ENCODE measurements at regions not wholly inside any gene's neighbourhood (a gene's known extent, or its start where the extent isn't known, plus 50 kb on each side); places are given as distances from the start of the nearest gene placed in this dataset.

- Histone ChIP-seq H3K27ac (no peak overlapping the region), H3K9me3 (peaks cover 0 to 24% (median 2%) of the 10 kb centered on the region in 3 donors), H3K4me3 (no peak overlapping the region), H3K27me3 (peaks cover 0 to 17% (median 0%) of the 10 kb centered on the region in 4 donors), H3K4me1 (no peaks in the 10 kb centered on the region), H3K36me3 (no peaks in the 10 kb centered on the region)
- DNase-seq, result no peak
- intact Hi-C loops (cut with DNase I), result no loop called here
- no peak for TF ChIP-seq CTCF (IDR thresholded peaks at IDR 0.05)
- no peak for TF ChIP-seq POLR2A (IDR thresholded peaks at IDR 0.05)
- 64 to 92% methylated on average over 1 of the region's 1 CpG for WGBS, 2 donors
Measured at GRCh38 chr2:11040992-11041391, 114.3 kb upstream of the SLC66A3 start.

GRCh38 chr2:11042841-11043240, 112.4 kb upstream of the SLC66A3 start:
- H3K4me1 ChIP-seq, result no peaks in the 10 kb centered on the region
- DNase-seq, result no peak
- no peak overlapping the region for H3K4me3 ChIP-seq
- no peaks in the 10 kb centered on the region for H3K36me3 ChIP-seq
- intact Hi-C loops (cut with DNase I), result no loop called here
- peaks cover 0 to 23% (median 2%) of the 10 kb centered on the region in 3 donors for H3K9me3 ChIP-seq
- 68 to 77% methylated on average over 5 to 8 of the region's 8 CpGs for WGBS, 2 donors
- TF ChIP-seq POLR2A (IDR thresholded peaks at IDR 0.05) (no peak), CTCF (IDR thresholded peaks at IDR 0.05) (no peak)
- peaks cover 0 to 17% (median 0%) of the 10 kb centered on the region in 4 donors for H3K27me3 ChIP-seq
- H3K27ac ChIP-seq, result no peak overlapping the region

GRCh38 chr2:11043245-11043644, 112.0 kb upstream of the SLC66A3 start:
- Histone ChIP-seq H3K4me1 (no peaks in the 10 kb centered on the region), H3K36me3 (no peaks in the 10 kb centered on the region), H3K27ac (no peak overlapping the region), H3K9me3 (peaks cover 0 to 19% (median 2%) of the 10 kb centered on the region in 3 donors), H3K4me3 (no peak overlapping the region), H3K27me3 (peaks cover 0 to 17% (median 0%) of the 10 kb centered on the region in 4 donors)
- DNase-seq, result no peak
- intact Hi-C loops (cut with DNase I), result no loop called here
- TF ChIP-seq CTCF (IDR thresholded peaks at IDR 0.05) (no peak), POLR2A (IDR thresholded peaks at IDR 0.05) (no peak)
- 37 to 53% methylated on average over 2 of the region's 2 CpGs for WGBS, 2 donors

- Histone ChIP-seq H3K27ac (no peak overlapping the region), H3K9me3 (peaks cover 0 to 10% (median 0%) of the 10 kb centered on the region in 3 donors), H3K36me3 (no peaks in the 10 kb centered on the region), H3K27me3 (peaks cover 0 to 14% (median 0%) of the 10 kb centered on the region in 4 donors), H3K4me3 (no peak overlapping the region), H3K4me1 (no peaks in the 10 kb centered on the region)
- DNase-seq, result no peak
- intact Hi-C loops (cut with DNase I), result no loop called here
- 77 to 92% methylated on average over 6 of the region's 6 CpGs for WGBS, 2 donors
- no peak for TF ChIP-seq CTCF (IDR thresholded peaks at IDR 0.05)
- TF ChIP-seq POLR2A (IDR thresholded peaks at IDR 0.05), result no peak
Measured at GRCh38 chr2:11044201-11044600, 111.1 kb upstream of the SLC66A3 start.

- Histone ChIP-seq H3K27me3 (peaks cover 0 to 14% (median 0%) of the 10 kb centered on the region in 4 donors), H3K36me3 (no peaks in the 10 kb centered on the region), H3K4me1 (no peaks in the 10 kb centered on the region), H3K4me3 (no peak overlapping the region), H3K9me3 (no peaks in the 10 kb centered on the region), H3K27ac (no peak overlapping the region)
- 87 to 91% methylated on average over 6 to 7 of the region's 7 CpGs for WGBS, 2 donors
- intact Hi-C loops (cut with DNase I), result no loop called here
- TF ChIP-seq CTCF (IDR thresholded peaks at IDR 0.05) (no peak), POLR2A (IDR thresholded peaks at IDR 0.05) (no peak)
- no peak for DNase-seq
Measured at GRCh38 chr2:11045294-11045693, 110.0 kb upstream of the SLC66A3 start.
